Testis (tissue), 2 donors: ENCODE measurements at regions not wholly inside any gene's neighbourhood (a gene's known extent, or its start where the extent isn't known, plus 50 kb on each side); places are given as distances from the start of the nearest gene placed in this dataset.

Experiments
- DNase-seq: peaks from one replicate; pipeline ENCODE4 v3.0.0-alpha.2; 2019
- H3K27ac ChIP-seq, 2 donors: fragments of 200-600 bp; sonication (generic); one replicate each; pipeline ENCODE4 v1.5.1; 2019
- H3K27me3 ChIP-seq: fragments of 200-600 bp; sonication (generic); one replicate; pipeline ENCODE4 v1.5.1; 2019
- H3K36me3 ChIP-seq: fragments of 200-600 bp; sonication (generic); one replicate; pipeline ENCODE4 v1.5.1; 2017; ENCODE audit warnings: low read depth; ENCODE audit errors: missing control alignments
- H3K4me1 ChIP-seq: fragments of 200-600 bp; sonication (generic); one replicate; pipeline ENCODE4 v1.5.1; 2019
- H3K4me3 ChIP-seq, 2 donors: fragments of 200-600 bp; sonication (generic); one replicate each; pipeline ENCODE4 v1.5.1; 2017 to 2019
- H3K9me3 ChIP-seq: fragments of 200-600 bp; sonication (generic); one replicate; pipeline ENCODE4 v1.5.1; 2017
- POLR2A ChIP-seq: fragments of 450-650 bp; IDR thresholded peaks from one replicate; pipeline ENCODE4 v1.6.1; 2017; ENCODE audit warnings: antibody characterized with exemption, mild to moderate bottlenecking, moderate library complexity
- WGBS, 2 donors: methylation state at CpG; one replicate each; pipeline ENCODE4 v1.1.5; 2018; 5-methylcytosine and 5-hydroxymethylcytosine counted together
- intact Hi-C: fragments of 100-400 bp; cut with DNase I; formaldehyde crosslinking; loops from one replicate; pipeline ENCODE4 v1.15.1; 2023; ENCODE audit warnings: low total_unique reads
- TF ChIP-seq, protein P1 (sequence below), 3 experiments: fragments of 450-650 bp in 2 of 3; fragments of 200-600 bp in 1 of 3; sonication (generic) in 1 of 3; IDR thresholded peaks; one replicate each; pipeline ENCODE4 v1.5.1; 2016 to 2019; ENCODE audit warnings: antibody characterized with exemption in 3 of 3, mild to moderate bottlenecking in 2 of 3, moderate library complexity in 1 of 3

GRCh38 chrX:799808-800207 lies 169.2 kb downstream of the SHOX start:
- intact Hi-C loops = no loop called here
- WGBS, 2 donors = 86 to 93% methylated on average over 3 of the region's 3 CpGs
- no peaks in the 10 kb centered on the region for H3K36me3 ChIP-seq
- no peak for DNase-seq
- H3K4me3 ChIP-seq = no peak overlapping the region
- no peaks in the 10 kb centered on the region for H3K4me1 ChIP-seq
- H3K9me3 ChIP-seq = no peaks in the 10 kb centered on the region
- no peak overlapping the region for H3K27ac ChIP-seq
- TF ChIP-seq POLR2A = no peak
- H3K27me3 ChIP-seq = no peaks in the 10 kb centered on the region

DNA sequence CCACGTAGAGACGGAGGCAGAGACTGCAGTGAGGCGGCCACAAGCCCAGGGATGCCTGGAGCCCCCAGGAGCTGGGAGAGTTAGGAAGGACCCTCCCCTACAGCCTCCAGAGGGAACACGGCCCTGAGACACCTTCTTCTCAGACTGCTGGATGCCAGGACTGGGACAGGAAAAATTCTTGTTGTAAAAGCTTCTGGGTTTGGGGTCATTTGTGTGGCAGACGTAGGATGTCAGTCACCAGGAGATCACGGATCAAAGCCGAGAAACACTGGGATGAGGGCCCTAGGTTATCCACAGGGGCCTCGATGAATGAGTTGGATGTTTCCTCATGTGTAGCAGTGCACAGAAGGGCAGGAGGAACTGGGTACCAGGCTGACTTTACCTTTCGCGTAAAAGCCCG lies 163.7 kb downstream of the SHOX start:
- 76 to 88% methylated on average over 11 of the region's 11 CpGs for WGBS, 2 donors
- Histone ChIP-seq H3K9me3 (no peaks in the 10 kb centered on the region), H3K4me1 (no peaks in the 10 kb centered on the region), H3K4me3 (no peak overlapping the region), H3K27ac (no peak overlapping the region), H3K36me3 (no peaks in the 10 kb centered on the region), H3K27me3 (no peaks in the 10 kb centered on the region)
- no peak for DNase-seq
- TF ChIP-seq, protein P1, sequence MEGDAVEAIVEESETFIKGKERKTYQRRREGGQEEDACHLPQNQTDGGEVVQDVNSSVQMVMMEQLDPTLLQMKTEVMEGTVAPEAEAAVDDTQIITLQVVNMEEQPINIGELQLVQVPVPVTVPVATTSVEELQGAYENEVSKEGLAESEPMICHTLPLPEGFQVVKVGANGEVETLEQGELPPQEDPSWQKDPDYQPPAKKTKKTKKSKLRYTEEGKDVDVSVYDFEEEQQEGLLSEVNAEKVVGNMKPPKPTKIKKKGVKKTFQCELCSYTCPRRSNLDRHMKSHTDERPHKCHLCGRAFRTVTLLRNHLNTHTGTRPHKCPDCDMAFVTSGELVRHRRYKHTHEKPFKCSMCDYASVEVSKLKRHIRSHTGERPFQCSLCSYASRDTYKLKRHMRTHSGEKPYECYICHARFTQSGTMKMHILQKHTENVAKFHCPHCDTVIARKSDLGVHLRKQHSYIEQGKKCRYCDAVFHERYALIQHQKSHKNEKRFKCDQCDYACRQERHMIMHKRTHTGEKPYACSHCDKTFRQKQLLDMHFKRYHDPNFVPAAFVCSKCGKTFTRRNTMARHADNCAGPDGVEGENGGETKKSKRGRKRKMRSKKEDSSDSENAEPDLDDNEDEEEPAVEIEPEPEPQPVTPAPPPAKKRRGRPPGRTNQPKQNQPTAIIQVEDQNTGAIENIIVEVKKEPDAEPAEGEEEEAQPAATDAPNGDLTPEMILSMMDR (IDR thresholded peaks at IDR 0.05) = no peak
- no peak for TF ChIP-seq POLR2A
- intact Hi-C loops = no loop called here

DNA sequence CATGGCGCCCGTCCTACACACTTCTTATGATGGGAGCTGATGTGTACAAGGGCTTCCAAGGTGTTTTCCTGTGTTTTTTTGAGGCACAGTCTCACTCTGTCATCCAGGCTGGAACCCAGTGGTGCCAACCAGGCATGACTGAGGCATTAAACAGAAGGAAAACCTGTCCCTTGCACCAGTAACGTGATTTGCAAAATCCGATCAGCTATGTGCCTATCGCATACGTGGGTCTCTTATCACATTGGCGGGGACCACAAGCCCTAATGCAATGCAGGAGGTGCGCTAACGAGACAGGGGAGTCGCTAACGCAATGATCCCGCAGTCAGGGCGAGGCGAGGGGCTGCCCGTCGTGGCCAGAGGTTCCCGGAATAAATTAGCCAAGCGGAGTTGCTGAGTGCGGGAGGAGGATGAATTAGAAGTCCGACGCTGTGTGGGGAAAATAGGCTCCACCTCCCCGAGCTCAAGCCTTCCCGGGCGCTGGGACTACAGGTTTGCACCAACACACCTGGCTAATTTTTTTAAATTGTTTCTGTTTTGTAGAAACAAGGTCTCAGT lies 162.7 kb downstream of the SHOX start:
- H3K27ac ChIP-seq = no peak overlapping the region
- no peaks in the 10 kb centered on the region for H3K36me3 ChIP-seq
- 31 to 64% methylated on average over 24 of the region's 24 CpGs for WGBS, 2 donors
- no peaks in the 10 kb centered on the region for H3K9me3 ChIP-seq
- no peak for DNase-seq
- no peak for TF ChIP-seq POLR2A
- TF ChIP-seq, protein P1 (IDR thresholded peaks at IDR 0.05) = no peak
- H3K4me3 ChIP-seq = no peak overlapping the region
- intact Hi-C loops = no loop called here
- no peaks in the 10 kb centered on the region for H3K27me3 ChIP-seq
- H3K4me1 ChIP-seq = no peaks in the 10 kb centered on the region

DNA sequence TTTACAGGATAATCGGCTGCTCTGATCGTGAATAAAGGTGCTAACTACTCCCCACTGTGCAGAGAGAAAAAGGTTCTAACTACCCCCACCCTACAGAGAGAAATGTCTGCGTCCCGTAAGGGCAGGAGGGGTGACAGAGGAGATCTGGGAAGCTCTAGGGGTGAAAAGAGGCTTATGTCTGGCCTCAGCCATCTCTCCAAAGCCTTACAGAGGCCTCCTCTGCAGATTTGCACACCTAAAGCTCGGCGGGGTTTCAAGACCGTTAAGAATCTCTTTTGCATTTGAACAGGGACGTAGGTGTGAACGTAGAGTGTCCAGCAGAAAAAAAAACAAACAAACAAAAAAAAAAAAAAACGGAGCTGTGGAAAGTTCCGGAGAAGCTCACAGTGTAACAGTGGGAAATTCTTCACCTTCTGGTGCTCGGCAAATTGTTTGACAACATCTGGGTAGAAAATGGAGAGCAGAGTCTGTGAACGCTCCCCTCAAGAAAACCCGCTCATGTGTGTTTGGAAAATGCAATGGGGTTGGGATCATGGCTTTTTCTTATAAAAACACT lies 161.0 kb downstream of the SHOX start:
- H3K27ac ChIP-seq = no peak overlapping the region
- no peaks in the 10 kb centered on the region for H3K4me1 ChIP-seq
- H3K4me3 ChIP-seq = no peak overlapping the region
- no peak for TF ChIP-seq POLR2A
- TF ChIP-seq, protein P1 (IDR thresholded peaks at IDR 0.05) = no peak
- H3K27me3 ChIP-seq = no peaks in the 10 kb centered on the region
- no peaks in the 10 kb centered on the region for H3K9me3 ChIP-seq
- 26 to 36% methylated on average over 14 of the region's 14 CpGs for WGBS, 2 donors
- intact Hi-C loops = no loop called here
- DNase-seq = no peak
- H3K36me3 ChIP-seq = no peaks in the 10 kb centered on the region

GRCh38 chrX:790783-791360 lies 160.3 kb downstream of the SHOX start:
- Histone ChIP-seq H3K27me3 (no peaks in the 10 kb centered on the region), H3K9me3 (no peaks in the 10 kb centered on the region), H3K27ac (no peak overlapping the region), H3K36me3 (no peaks in the 10 kb centered on the region), H3K4me3 (no peak overlapping the region), H3K4me1 (no peaks in the 10 kb centered on the region)
- no peak for DNase-seq
- intact Hi-C loops = no loop called here
- no peak for TF ChIP-seq POLR2A
- 33 to 46% methylated on average over 29 to 30 of the region's 30 CpGs for WGBS, 2 donors
